ENCODE measurements at regions not wholly inside any gene's neighbourhood (a gene's known extent, or its start where the extent isn't known, plus 50 kb on each side); places are given as distances from the start of the nearest gene placed in this dataset. TPM values are rescaled to one million over a fixed set of nuclear protein-coding genes. Genes with fewer than 3 reads are reported as not detected.

Small RNA genes in the stretch of these regions (small RNA-seq; reads per million reads assigned to genes)
- not detected for gene RNA5SP484

Measured in K562 (cell line).